Inferior parietal cortex (tissue), 1 donor: ENCODE measurements at regions not wholly inside any gene's neighbourhood (a gene's known extent, or its start where the extent isn't known, plus 50 kb on each side); places are given as distances from the start of the nearest gene placed in this dataset.

Experiments used
- DNase-seq: peaks from one replicate; pipeline ENCODE4 v3.0.0-alpha.2; 2016; ENCODE audit errors: extremely low spot score

DNA sequence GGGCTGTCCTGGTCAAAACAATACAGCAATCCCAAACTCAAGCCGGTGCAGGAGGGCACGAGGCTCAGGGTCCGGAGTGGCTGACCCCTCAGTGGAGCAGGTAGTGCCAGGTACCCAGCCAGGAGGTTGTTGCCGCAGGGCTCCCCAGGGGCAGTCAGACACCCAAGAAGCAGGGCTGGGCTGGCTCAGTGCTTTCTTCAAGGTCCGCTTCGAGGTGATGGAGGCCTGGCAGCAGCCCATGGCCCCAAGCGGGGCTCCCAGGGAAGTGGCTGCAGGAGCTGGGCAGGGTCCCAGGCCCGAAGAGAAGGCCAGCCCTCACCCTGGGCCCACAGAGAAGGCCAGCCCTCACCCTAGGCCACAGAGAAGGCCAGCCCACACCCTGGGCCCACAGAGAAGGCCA, 55.3 kb upstream of the COPS8 start:
- no peak for DNase-seq

DNA sequence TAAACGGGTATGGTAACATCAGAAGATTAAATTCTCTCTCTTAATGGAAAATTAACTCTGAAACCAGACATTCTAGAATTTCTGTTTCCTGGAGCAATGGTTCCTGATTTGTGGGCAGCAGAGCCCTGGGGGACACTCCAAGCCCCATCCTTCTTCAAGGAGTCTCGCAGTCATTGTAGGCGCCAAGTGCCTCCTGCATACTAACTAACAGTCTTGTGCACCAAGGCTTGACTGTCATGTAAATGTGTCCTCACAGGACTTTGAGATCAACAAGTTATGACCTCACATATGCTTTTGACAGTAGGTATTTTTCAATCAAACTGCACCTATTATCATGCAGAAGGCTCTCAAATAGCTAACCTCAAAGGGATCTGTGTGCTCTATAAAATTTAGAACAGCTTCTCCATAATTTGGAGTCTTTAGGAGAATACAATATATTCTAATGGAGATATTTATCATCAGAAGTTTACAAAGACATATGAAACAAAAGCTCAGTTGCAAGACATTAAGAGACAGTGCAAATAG, 52.1 kb upstream of the COPS8 start:
- no peak for DNase-seq

DNA sequence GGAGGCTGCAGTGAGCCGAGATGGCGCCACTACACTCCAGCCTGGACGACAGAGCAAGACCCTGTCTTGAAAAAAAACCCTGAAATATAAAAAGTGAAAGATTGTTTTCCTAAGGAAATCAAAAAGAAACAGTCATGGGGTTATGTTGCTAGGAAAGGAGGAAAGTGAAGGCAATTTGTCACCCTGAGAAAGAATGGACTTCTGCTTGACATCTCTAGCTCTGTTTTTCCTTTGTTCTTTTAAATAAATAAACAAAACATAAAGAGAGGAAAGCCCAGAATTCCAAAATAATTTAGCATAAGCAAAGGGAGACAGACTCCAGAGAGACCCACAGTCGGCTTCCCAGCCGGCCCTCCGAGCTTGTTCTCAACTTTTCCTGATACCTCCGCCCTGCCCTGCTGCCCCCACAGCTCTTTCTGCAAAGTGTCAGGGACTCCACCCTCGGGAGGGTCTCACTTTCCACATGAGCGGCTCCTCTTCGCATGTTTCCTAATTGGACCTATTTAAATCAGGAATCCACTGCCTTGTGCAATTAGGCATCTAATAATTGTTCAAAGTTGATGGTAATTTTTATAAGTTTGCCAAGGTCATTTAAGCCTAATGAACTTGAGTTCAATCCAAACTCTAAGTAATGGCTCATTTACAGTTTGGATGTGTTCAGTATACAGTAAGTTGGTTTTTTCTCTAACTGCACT, 49.8 kb upstream of the COPS8 start:
- no peak for DNase-seq
